ENCODE measurements at regions not wholly inside any gene's neighbourhood (a gene's known extent, or its start where the extent isn't known, plus 50 kb on each side); places are given as distances from the start of the nearest gene placed in this dataset.

- no peak for TF ChIP-seq CTCF (IDR thresholded peaks at IDR 0.05; ENCODE audit: insufficient read depth, low read length, poor library complexity, severe bottlenecking)
- TF ChIP-seq EZH2phosphoT487 (conservative IDR thresholded peaks at IDR 0.05; ENCODE audit: low read length): no peak
Measured at GRCh38 chr10:61564444-61564843, 98.3 kb upstream of the CABCOCO1 start.

Data from SU-DHL-6 (cell line).